Effector memory CD4-positive, alpha-beta T cell (primary cell): ENCODE measurements at regions not wholly inside any gene's neighbourhood (a gene's known extent, or its start where the extent isn't known, plus 50 kb on each side); places are given as distances from the start of the nearest gene placed in this dataset.

Experiments
- DNase-seq, 3 donors: peaks; one replicate each; pipeline ENCODE4 v3.0.0-alpha.2; 2020
- H3K27ac ChIP-seq: 2 replicates; pipeline ENCODE4 v1.7.0; 2013; ENCODE audit warnings: mild to moderate bottlenecking, low read length, moderate library complexity; ENCODE audit not compliant: insufficient read depth, poor library complexity, severe bottlenecking
- H3K27me3 ChIP-seq: replicated peaks from 2 replicates; pipeline ENCODE4 v1.7.0; 2013; ENCODE audit warnings: mild to moderate bottlenecking, low read length; ENCODE audit not compliant: insufficient read depth, control insufficient read depth, poor library complexity, severe bottlenecking
- H3K36me3 ChIP-seq: 2 replicates; pipeline ENCODE4 v1.7.0; 2013; ENCODE audit warnings: mild to moderate bottlenecking, low read length, moderate library complexity; ENCODE audit not compliant: control insufficient read depth, insufficient read depth
- H3K4me1 ChIP-seq: 2 replicates; pipeline ENCODE4 v1.7.0; 2013; ENCODE audit warnings: low read length, mild to moderate bottlenecking; ENCODE audit not compliant: control insufficient read depth, insufficient read depth, poor library complexity, severe bottlenecking
- H3K4me3 ChIP-seq: 2 replicates; pipeline ENCODE4 v1.7.0; 2013; ENCODE audit warnings: low read length, low read depth, mild to moderate bottlenecking; ENCODE audit not compliant: insufficient read depth, poor library complexity, severe bottlenecking
- H3K9me3 ChIP-seq: 2 replicates; pipeline ENCODE4 v1.7.0; 2013; ENCODE audit warnings: mild to moderate bottlenecking, low read length, moderate library complexity; ENCODE audit not compliant: control insufficient read depth

DNA sequence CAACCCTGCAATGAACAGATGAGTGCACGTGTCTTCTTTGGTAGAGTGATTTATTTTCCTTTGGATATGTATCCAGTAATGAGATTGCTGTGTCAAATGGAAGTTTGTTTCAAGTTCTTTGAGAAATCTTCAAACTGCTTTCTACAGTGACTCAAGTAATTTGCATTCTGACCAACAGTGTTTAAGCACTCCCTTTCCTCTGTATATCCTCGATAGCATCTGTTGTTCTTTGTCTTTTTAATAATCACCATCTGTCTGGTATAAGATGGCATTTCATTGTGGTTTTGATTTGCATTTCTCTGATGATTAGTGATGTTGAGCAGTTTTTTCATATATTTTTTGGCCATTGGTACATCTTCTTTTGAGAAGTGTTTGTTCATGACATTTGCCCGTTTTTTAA is 1608.3 kb upstream of the ZEB2 start:
- Histone ChIP-seq H3K9me3 (no peaks in the 10 kb centered on the region), H3K4me1 (no peaks in the 10 kb centered on the region), H3K4me3 (no peak overlapping the region), H3K27me3 (no peaks in the 10 kb centered on the region), H3K27ac (no peak overlapping the region), H3K36me3 (no peaks in the 10 kb centered on the region)
- no peak for DNase-seq

DNA sequence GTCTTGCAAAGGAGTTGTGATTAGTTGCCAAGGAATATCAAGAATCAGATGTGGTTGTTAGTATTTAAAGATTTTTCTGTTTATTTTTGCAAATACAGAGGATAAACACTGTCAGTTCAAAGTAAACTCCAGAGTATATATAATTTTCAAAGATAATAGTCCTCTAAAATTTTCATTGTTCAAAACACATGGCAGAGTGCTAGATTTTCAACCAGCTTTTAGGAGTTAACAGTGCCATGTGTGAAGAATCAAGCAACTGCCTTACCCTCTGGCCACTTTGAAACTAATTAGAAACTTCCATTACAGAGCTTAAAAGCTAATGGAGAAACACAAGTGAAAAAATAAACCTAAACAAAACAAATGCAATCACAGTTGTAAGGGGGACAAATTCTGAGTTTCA is 1605.6 kb upstream of the ZEB2 start:
- H3K9me3 ChIP-seq: no peaks in the 10 kb centered on the region
- H3K27ac ChIP-seq: no peak overlapping the region

DNA sequence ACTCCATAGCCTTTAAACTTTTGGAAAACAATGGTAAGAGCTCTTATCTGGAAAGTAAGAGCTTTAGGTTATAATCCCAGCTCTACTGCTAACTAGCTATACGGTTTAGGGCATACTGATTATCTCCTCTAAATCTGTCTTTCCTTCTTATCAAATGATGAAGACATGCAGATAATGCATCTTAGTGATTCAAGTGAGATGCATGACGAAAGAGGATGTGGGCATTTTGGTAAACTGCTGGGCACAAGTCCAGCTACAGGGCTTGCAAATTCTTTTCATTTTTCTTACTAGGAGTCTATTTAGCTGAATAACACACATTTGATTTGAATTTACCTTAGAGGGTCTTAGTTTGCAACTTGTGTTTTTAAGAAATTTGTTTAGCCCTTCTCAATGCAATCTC is 1604.8 kb upstream of the ZEB2 start:
- Histone ChIP-seq H3K36me3 (no peaks in the 10 kb centered on the region), H3K4me1 (no peaks in the 10 kb centered on the region), H3K9me3 (no peaks in the 10 kb centered on the region), H3K27me3 (no peaks in the 10 kb centered on the region), H3K4me3 (no peak overlapping the region), H3K27ac (no peak overlapping the region)
- DNase-seq: no peak

More for the DNA sequence above, 1605.6 kb upstream of the ZEB2 start:
- no peak overlapping the region for H3K4me3 ChIP-seq
- no peak for DNase-seq
- H3K4me1 ChIP-seq: no peaks in the 10 kb centered on the region
- no peaks in the 10 kb centered on the region for H3K27me3 ChIP-seq
- H3K36me3 ChIP-seq: no peaks in the 10 kb centered on the region

DNA sequence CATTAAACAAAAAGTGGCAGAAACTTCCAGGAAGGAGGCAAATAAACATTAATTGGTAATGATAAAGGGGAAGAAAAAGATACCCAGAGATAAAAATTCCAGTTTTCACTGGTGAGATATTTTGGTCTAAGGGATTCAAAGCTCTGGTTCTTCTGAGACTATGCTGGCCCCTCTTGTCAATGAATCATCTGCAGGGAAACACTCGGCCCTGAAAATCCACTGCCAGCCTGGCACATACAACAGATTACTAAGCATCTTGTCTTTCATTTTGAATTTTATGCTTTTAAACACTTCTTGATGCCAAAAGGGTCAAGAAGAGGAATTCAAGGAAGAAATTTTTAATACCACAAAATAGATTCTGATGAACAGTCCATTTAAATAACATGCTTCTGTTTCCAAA is 1603.8 kb upstream of the ZEB2 start:
- H3K4me1 ChIP-seq: no peaks in the 10 kb centered on the region
- H3K9me3 ChIP-seq: no peaks in the 10 kb centered on the region
- H3K4me3 ChIP-seq: no peak overlapping the region
- DNase-seq: no peak
- H3K27ac ChIP-seq: no peak overlapping the region
- no peaks in the 10 kb centered on the region for H3K27me3 ChIP-seq
- H3K36me3 ChIP-seq: no peaks in the 10 kb centered on the region

DNA sequence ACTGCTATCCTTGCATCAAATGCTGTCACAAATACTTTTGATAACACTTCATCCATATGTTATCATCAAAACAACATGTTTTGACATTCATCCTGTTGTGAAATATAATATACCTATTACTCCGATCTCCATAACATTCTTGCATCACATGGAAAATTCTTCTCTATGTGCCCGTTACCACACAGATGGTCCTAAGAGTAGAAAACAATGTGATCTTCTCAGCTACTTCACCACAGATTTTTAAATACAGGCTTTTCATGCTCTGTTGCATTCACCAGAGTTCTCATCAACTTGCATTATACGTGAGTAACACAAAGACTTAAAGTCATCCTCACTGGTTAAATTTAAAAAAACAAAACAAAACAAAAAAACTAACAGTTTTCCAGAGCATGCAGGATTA is 1603.3 kb upstream of the ZEB2 start:
- no peak for DNase-seq
- H3K36me3 ChIP-seq: no peaks in the 10 kb centered on the region
- H3K4me1 ChIP-seq: no peaks in the 10 kb centered on the region
- H3K4me3 ChIP-seq: no peak overlapping the region
- no peaks in the 10 kb centered on the region for H3K9me3 ChIP-seq
- no peaks in the 10 kb centered on the region for H3K27me3 ChIP-seq
- H3K27ac ChIP-seq: no peak overlapping the region

GRCh38 chr2:146119586-146119985 is 1599.7 kb upstream of the ZEB2 start:
- DNase-seq: no peak
- H3K4me3 ChIP-seq: no peak overlapping the region
- H3K27me3 ChIP-seq: no peaks in the 10 kb centered on the region

GRCh38 chr2:146108993-146109392 is 1589.1 kb upstream of the ZEB2 start:
- Histone ChIP-seq H3K27me3 (no peaks in the 10 kb centered on the region), H3K4me3 (no peak overlapping the region), H3K4me1 (no peaks in the 10 kb centered on the region), H3K36me3 (no peaks in the 10 kb centered on the region), H3K27ac (no peak overlapping the region), H3K9me3 (no peaks in the 10 kb centered on the region)
- DNase-seq: no peak

More at GRCh38 chr2:146119586-146119985, 1599.7 kb upstream of the ZEB2 start:
- H3K9me3 ChIP-seq: no peaks in the 10 kb centered on the region
- H3K36me3 ChIP-seq: no peaks in the 10 kb centered on the region
- H3K4me1 ChIP-seq: no peaks in the 10 kb centered on the region
- H3K27ac ChIP-seq: no peak overlapping the region

DNA sequence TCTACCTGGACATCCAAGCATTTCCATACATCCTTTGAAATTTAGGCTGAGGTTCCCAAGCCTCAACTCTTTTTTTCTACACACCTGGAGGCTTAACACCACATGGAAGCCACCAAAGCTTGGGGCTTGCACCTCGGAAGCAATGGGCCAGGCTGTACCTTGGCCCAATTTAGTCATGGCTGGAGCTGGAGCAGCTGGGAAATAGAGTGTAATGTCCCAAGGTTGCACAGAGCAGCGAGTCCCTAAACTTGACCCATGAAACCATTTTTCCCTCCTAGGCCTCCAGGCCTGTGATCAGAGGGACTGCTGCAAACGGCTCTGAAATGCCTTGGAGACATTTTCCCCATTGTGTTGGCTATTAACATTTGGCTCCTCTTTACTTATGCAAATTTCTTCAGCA is 1574.3 kb upstream of the ZEB2 start:
- Histone ChIP-seq H3K9me3 (no peaks in the 10 kb centered on the region), H3K4me3 (no peak overlapping the region), H3K36me3 (no peaks in the 10 kb centered on the region), H3K4me1 (no peaks in the 10 kb centered on the region), H3K27me3 (no peaks in the 10 kb centered on the region), H3K27ac (no peak overlapping the region)
- no peak for DNase-seq

- no peak for DNase-seq
- Histone ChIP-seq H3K4me3 (no peak overlapping the region), H3K36me3 (no peaks in the 10 kb centered on the region), H3K4me1 (no peaks in the 10 kb centered on the region), H3K27ac (no peak overlapping the region), H3K9me3 (no peaks in the 10 kb centered on the region), H3K27me3 (no peaks in the 10 kb centered on the region)
These were observed 1561.5 kb upstream of the ZEB2 start for GRCh38 chr2:146081459-146081858.

GRCh38 chr2:146080925-146081324 is 1561.0 kb upstream of the ZEB2 start:
- no peak overlapping the region for H3K4me3 ChIP-seq
- no peaks in the 10 kb centered on the region for H3K9me3 ChIP-seq
- no peaks in the 10 kb centered on the region for H3K4me1 ChIP-seq
- no peak overlapping the region for H3K27ac ChIP-seq
- no peak for DNase-seq
- H3K27me3 ChIP-seq: no peaks in the 10 kb centered on the region
- H3K36me3 ChIP-seq: no peaks in the 10 kb centered on the region

GRCh38 chr2:146079216-146079615 is 1559.3 kb upstream of the ZEB2 start:
- no peaks in the 10 kb centered on the region for H3K27me3 ChIP-seq
- no peak for DNase-seq
- no peaks in the 10 kb centered on the region for H3K4me1 ChIP-seq
- no peak overlapping the region for H3K27ac ChIP-seq
- no peaks in the 10 kb centered on the region for H3K9me3 ChIP-seq
- no peaks in the 10 kb centered on the region for H3K36me3 ChIP-seq
- no peak overlapping the region for H3K4me3 ChIP-seq
